ENCODE measurements at regions not wholly inside any gene's neighbourhood (a gene's known extent, or its start where the extent isn't known, plus 50 kb on each side); places are given as distances from the start of the nearest gene placed in this dataset.

DNA sequence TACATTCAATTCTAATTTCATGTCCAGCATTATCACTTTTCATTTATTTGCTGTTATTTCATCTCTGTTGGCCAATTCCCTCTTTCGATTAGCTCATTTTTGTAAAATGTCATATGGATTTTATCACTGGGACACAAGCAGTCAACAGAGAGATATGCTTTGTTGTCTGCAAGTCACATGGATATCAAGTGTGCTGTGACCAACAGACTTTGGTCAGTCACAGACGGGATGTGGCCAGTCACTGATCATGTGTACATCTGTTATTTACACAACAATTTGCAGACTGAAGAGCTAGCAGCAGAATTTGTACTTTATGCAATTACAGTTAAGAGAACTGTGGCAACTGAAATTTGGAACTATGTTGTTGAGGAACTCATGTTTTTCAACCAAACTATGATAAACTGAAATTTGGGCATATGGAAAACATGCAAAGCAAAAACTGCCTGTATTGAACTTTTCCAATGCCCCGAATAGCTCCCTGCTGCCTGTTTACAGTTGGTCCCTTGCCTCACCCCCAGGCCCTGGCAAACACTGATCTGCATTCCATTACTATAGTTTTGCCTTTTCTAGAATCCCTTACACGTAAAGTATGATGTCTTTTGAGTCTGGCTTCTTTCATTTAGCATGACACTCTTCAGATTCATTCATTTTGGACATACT is 104.4 kb downstream of the RPL22L1 start:
- TF ChIP-seq CTCF (optimal IDR thresholded peaks at IDR 0.05 in 1 of 3, IDR thresholded peaks at IDR 0.05 in 1 of 3, conservative IDR thresholded peaks at IDR 0.05 in 1 of 3; ENCODE audit: extremely low read depth in 1 of 3, insufficient read depth in 2 of 3, low read length in 3 of 3), result no peak
- TF ChIP-seq EZH2 (IDR thresholded peaks at IDR 0.05; ENCODE audit: low read length), result no peak
